DND-41 (cell line): ENCODE measurements at regions not wholly inside any gene's neighbourhood (a gene's known extent, or its start where the extent isn't known, plus 50 kb on each side); places are given as distances from the start of the nearest gene placed in this dataset.

Experiments used
- CTCF ChIP-seq: IDR thresholded peaks from 2 replicates; pipeline ENCODE4 v1.5.1; 2012; ENCODE audit warnings: borderline replicate concordance, low read length, moderate library complexity, mild to moderate bottlenecking; ENCODE audit not compliant: poor library complexity, severe bottlenecking; ENCODE audit errors: extremely low read depth
- EZH2 ChIP-seq: IDR thresholded peaks from 3 replicates; pipeline ENCODE4 v1.6.1; 2012; ENCODE audit warnings: borderline replicate concordance, low read depth, mild to moderate bottlenecking, moderate library complexity, low read length, inconsistent platforms; ENCODE audit not compliant: severe bottlenecking

- TF ChIP-seq CTCF (no peak), EZH2 (no peak)
Measured at GRCh38 chr2:147782141-147782930, 62.5 kb upstream of the ACVR2A start.
